ENCODE measurements at regions not wholly inside any gene's neighbourhood (a gene's known extent, or its start where the extent isn't known, plus 50 kb on each side); places are given as distances from the start of the nearest gene placed in this dataset.

DNA sequence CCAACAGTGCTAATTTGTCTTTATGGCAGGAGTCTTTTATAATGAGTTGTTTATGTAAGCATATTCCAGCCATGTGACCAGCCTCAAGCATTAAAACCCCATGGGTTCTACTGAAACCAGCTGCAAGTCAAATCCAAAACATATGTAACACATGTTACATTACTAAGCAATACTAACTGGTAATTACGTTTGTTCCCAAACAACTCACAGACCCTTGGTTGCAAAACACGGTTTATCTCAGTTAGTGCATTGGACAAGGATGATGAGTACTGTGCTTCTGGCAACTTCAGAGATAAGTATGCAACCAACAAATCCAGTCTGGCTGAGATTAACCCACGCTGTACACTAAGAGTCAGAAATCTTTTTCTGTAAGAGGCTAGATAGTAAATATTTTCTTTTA, 110.1 kb upstream of the FAR2 start:
- no peak for TF ChIP-seq POLR2AphosphoS5 (IDR thresholded peaks at IDR 0.05; ENCODE audit: low read depth, low read length)
- TF ChIP-seq POLR2A (IDR thresholded peaks at IDR 0.05; ENCODE audit: low read depth, low read length), result no peak
